ENCODE measurements at regions not wholly inside any gene's neighbourhood (a gene's known extent, or its start where the extent isn't known, plus 50 kb on each side); places are given as distances from the start of the nearest gene placed in this dataset.

DNA sequence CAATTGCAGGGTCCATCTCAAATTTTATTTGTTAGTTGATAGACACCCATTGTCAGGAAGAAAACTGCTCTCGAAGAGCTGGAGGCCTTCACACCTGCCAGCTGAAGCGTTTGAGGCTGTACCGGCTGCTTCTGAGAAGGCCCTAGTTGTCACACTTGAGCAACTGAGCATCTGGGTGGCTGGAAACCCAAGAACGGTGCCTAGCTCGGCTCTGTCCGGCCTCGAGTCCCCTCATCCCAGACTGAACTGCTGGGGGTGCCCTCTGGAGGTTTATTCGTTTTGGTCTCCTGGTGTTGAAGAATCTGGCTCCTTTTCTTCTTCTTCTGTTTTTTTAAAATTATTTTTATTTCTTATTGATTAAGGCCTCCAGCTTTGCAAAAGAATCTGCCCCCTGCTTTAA, 59.3 kb upstream of the EXOC6 start:
- Mint-ChIP-seq H3K4me3 (no peak overlapping the region), H3K27me3 (peaks cover 16% of the 10 kb centered on the region), H3K27ac (no peak overlapping the region), H3K4me1 (ENCODE audit: low read depth) (no peaks in the 10 kb centered on the region), H3K9me3 (no peaks in the 10 kb centered on the region), H3K36me3 (ENCODE audit: low read depth) (no peaks in the 10 kb centered on the region)
- intact Hi-C loops (cut with micrococcal nuclease), result no loop called here
- POLR2A ChIA-PET, result no interaction called here
- DNase-seq, result no peak
- CTCF ChIA-PET, result no interaction called here
- ATAC-seq, result no peak
- TF ChIP-seq, protein P1, sequence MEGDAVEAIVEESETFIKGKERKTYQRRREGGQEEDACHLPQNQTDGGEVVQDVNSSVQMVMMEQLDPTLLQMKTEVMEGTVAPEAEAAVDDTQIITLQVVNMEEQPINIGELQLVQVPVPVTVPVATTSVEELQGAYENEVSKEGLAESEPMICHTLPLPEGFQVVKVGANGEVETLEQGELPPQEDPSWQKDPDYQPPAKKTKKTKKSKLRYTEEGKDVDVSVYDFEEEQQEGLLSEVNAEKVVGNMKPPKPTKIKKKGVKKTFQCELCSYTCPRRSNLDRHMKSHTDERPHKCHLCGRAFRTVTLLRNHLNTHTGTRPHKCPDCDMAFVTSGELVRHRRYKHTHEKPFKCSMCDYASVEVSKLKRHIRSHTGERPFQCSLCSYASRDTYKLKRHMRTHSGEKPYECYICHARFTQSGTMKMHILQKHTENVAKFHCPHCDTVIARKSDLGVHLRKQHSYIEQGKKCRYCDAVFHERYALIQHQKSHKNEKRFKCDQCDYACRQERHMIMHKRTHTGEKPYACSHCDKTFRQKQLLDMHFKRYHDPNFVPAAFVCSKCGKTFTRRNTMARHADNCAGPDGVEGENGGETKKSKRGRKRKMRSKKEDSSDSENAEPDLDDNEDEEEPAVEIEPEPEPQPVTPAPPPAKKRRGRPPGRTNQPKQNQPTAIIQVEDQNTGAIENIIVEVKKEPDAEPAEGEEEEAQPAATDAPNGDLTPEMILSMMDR (IDR thresholded peaks at IDR 0.05), result no peak

DNA sequence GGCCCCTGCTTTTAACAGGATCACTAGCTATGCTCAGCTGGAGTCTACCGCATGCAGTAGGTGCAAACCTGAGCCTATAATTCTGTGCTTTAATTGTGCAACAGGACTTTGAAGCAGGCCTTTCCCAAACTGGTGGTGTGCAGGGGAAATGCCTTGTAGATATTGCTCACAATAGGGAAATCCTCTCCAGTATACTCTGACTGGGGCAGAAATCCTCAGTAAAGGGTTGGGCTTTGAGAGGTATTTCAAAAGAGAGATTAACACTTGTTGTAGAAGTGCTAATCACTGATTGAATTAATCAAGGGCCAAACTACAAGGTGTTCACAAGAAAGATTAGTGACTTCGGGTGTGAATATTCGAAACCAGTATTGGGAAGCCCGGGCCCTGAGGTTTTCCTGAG, 58.5 kb upstream of the EXOC6 start:
- no peaks in the 10 kb centered on the region for H3K36me3 Mint-ChIP-seq (ENCODE audit: low read depth)
- ATAC-seq (no peak), DNase-seq (no peak)
- intact Hi-C loops (cut with micrococcal nuclease), result no loop called here
- H3K27ac Mint-ChIP-seq, result no peak overlapping the region
- H3K27me3 Mint-ChIP-seq, result peaks cover 16% of the 10 kb centered on the region
- no peaks in the 10 kb centered on the region for H3K4me1 Mint-ChIP-seq (ENCODE audit: low read depth)
- no peaks in the 10 kb centered on the region for H3K9me3 Mint-ChIP-seq
- no peak overlapping the region for H3K4me3 Mint-ChIP-seq
- CTCF ChIA-PET, result no interaction called here
- POLR2A ChIA-PET, result no interaction called here
- TF ChIP-seq, protein P1 (IDR thresholded peaks at IDR 0.05), result no peak

DNA sequence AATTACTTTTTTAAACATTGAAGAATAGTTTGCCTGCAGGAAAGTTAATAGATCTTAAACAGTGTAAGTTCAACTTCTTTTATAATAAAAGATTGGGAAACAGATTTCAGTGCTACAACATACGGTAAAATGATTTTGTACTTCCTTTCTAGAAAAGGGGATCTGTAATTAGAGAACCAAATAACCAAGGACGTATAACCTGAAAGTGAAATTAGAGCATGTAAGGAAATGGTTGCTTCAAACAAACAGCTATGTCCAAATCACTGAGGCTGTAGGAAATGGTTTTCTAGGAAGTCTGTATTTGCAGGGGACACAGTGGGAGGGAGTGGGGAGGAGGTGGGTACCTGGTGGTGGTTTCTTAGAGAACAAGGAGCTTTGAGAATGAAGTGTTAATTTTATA, 57.9 kb upstream of the EXOC6 start:
- H3K4me3 Mint-ChIP-seq, result no peak overlapping the region
- H3K27ac Mint-ChIP-seq, result no peak overlapping the region
- ChIA-PET POLR2A (no interaction called here), CTCF (interaction anchor here (0.7 kb wide), 1 partner anchor 31 kb away, joined by 3 read pairs; no protein-coding TSS in a partner anchor)
- TF ChIP-seq, protein P1 (IDR thresholded peaks at IDR 0.05), result no peak
- no peak for DNase-seq
- intact Hi-C loops (cut with micrococcal nuclease), result no loop called here
- H3K4me1 Mint-ChIP-seq (ENCODE audit: low read depth), result no peaks in the 10 kb centered on the region
- no peaks in the 10 kb centered on the region for H3K9me3 Mint-ChIP-seq
- H3K27me3 Mint-ChIP-seq, result peaks cover 16% of the 10 kb centered on the region
- no peaks in the 10 kb centered on the region for H3K36me3 Mint-ChIP-seq (ENCODE audit: low read depth)
- ATAC-seq, result no peak

DNA sequence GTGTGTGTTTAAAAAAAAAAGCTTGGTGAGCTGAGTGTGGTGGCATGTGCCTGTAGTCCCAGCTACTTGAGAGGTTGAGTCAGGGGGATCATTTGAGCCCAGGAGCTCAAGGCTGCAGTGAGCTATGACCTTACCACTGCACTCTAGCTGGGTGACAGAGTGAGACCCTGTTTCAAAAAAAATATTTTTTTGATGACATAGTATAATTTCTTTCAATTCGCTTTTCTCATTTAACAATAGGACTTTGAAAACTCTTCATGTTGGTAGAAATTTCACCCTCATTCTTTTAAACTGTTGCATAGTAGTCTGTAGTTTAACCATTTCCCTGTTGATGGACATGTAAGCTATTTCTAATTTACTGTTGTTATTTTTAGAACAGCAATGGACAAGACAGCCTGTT, 55.7 kb upstream of the EXOC6 start:
- no peak for ATAC-seq
- Mint-ChIP-seq H3K4me3 (no peak overlapping the region), H3K27ac (no peak overlapping the region), H3K27me3 (peaks cover 16% of the 10 kb centered on the region), H3K4me1 (ENCODE audit: low read depth) (no peaks in the 10 kb centered on the region), H3K9me3 (no peaks in the 10 kb centered on the region), H3K36me3 (ENCODE audit: low read depth) (no peaks in the 10 kb centered on the region)
- intact Hi-C loops (cut with micrococcal nuclease), result no loop called here
- ChIA-PET CTCF (no interaction called here), POLR2A (interaction anchor here (0.9 kb wide), 1 partner anchor 10 kb away, joined by 3 read pairs; no protein-coding TSS in a partner anchor)
- TF ChIP-seq, protein P1 (IDR thresholded peaks at IDR 0.05), result no peak
- DNase-seq, result no peak
